OCI-LY3 (cell line): ENCODE measurements at regions not wholly inside any gene's neighbourhood (a gene's known extent, or its start where the extent isn't known, plus 50 kb on each side); places are given as distances from the start of the nearest gene placed in this dataset.

ENCODE experiments used
- H2AFZ ChIP-seq: fragments of 200-600, 300-600 bp; shearing (Covaris generic); 2 replicates; pipeline ENCODE4 v1.6.0; 2014; ENCODE audit warnings: antibody characterized with exemption, low read depth, low read length
- H3K27ac ChIP-seq: fragments of 200-600, 300-600 bp; sonication (generic); 2 replicates; pipeline ENCODE4 v1.5.1; 2014; ENCODE audit warnings: mild to moderate bottlenecking, low read length, moderate library complexity, mixed read lengths
- H3K27me3 ChIP-seq: fragments of 200-600, 300-600 bp; sonication (generic); 2 replicates; pipeline ENCODE4 v1.6.1; 2014; ENCODE audit warnings: low read depth, low read length, mixed read lengths
- H3K36me3 ChIP-seq: fragments of 200-600, 300-600 bp; sonication (generic); replicated peaks from 2 replicates; pipeline ENCODE3; 2014; ENCODE audit warnings: low read depth, low read length, mixed read lengths
- H3K4me1 ChIP-seq: fragments of 300-600, 200-600 bp; sonication (generic); 2 replicates; pipeline ENCODE4 v1.6.1; 2014; ENCODE audit warnings: low read length, mixed read lengths
- H3K4me2 ChIP-seq: fragments of 200-600, 300-600 bp; sonication (generic); 2 replicates; pipeline ENCODE4 v1.6.1; 2014; ENCODE audit warnings: low read length, mixed read lengths
- H3K4me3 ChIP-seq: fragments of 300-600, 200-600 bp; sonication (generic); 2 replicates; pipeline ENCODE4 v1.5.1; 2014; ENCODE audit warnings: antibody characterized with exemption, mild to moderate bottlenecking, low read length, moderate library complexity
- H3K79me2 ChIP-seq: fragments of 300-600, 200-600 bp; shearing (Covaris generic); 2 replicates; pipeline ENCODE4 v1.6.1; 2014; ENCODE audit warnings: mild to moderate bottlenecking, low read length, mixed read lengths
- H3K9ac ChIP-seq: fragments of 300-600, 200-600 bp; shearing (Covaris generic); 2 replicates; pipeline ENCODE4 v1.6.0; 2014; ENCODE audit warnings: mild to moderate bottlenecking, low read length, moderate library complexity
- H3K9me3 ChIP-seq: fragments of 200-600, 300-600 bp; shearing (Covaris generic); 2 replicates; pipeline ENCODE4 v1.6.1; 2014; ENCODE audit warnings: low read length, mixed read lengths; ENCODE audit not compliant: insufficient read depth
- H4K20me1 ChIP-seq: fragments of 200-600, 300-600 bp; sonication (generic); 2 replicates; pipeline ENCODE4 v1.6.1; 2016; ENCODE audit warnings: low read length, mixed read lengths; ENCODE audit not compliant: insufficient read depth
- CTCF ChIP-seq: fragments of 200-600, 300-600 bp; sonication (generic); IDR thresholded peaks from 2 replicates; pipeline ENCODE4 v1.5.1; 2014; ENCODE audit warnings: antibody characterized with exemption, low read length, low read depth
- EZH2phosphoT487 ChIP-seq: fragments of 200-600 bp; shearing (Covaris generic); IDR thresholded peaks from 2 replicates; pipeline ENCODE4 v1.6.1; 2018; ENCODE audit warnings: antibody characterized with exemption, mixed run types, low read depth

DNA sequence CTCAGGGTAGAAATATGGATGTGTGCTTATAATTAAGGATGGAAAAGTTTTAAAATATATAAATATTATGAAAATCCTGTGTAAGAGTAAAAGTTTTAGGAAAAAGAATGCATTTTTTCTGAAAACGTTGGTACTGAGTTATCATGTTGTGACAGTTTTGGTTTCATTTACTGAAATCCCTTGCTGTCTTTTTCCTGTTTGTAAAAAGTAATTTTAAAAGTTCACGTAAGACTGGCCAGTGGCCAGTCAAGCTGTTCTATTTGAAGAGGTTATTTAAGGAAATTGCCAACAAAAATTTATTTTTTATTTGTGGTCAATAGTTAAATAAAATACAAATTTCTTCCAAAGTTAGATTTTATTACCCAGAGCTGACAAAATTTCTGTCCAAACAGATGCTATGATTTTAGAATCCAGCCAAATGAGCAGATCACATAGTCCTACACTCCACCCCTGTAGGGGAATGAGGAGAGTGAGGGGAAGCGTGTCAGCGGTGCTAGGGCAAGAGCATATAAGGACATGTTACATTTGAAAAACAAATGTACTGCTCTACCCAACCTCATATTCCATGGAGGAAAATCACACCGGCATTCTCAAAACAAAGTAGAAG, 297.8 kb upstream of the TFPI start:
- H3K27ac ChIP-seq: no peak overlapping the region

DNA sequence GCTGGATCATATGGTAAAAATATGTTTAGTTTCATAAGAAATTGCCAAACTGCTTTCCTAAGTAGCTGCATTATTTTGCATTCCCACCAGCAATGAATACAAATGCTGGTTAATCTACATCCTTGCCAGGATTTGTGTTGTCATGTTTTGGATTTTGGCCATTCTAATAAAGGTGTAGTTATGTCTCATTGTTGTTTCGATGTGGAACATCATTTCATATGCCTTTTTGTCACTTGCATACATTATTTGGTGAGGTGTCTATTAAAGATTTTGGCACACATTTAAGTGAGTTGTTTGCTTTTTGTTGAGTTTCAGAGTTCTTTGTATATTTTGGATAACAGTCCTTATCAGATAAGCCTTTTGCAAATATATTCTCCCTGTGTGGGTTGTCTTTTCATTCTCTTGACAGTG, 299.2 kb upstream of the TFPI start:
- TF ChIP-seq CTCF (no peak), EZH2phosphoT487 (no peak)
- H3K27me3 ChIP-seq: no peaks in the 10 kb centered on the region
- no peak overlapping the region for H3K9ac ChIP-seq
- no peaks in the 10 kb centered on the region for H3K36me3 ChIP-seq
- no peaks in the 10 kb centered on the region for H3K9me3 ChIP-seq
- no peaks in the 10 kb centered on the region for H3K79me2 ChIP-seq
- no peak overlapping the region for H3K4me2 ChIP-seq
- H2AFZ ChIP-seq: no peak overlapping the region
- H4K20me1 ChIP-seq: no peaks in the 10 kb centered on the region
- no peak overlapping the region for H3K4me3 ChIP-seq
- no peak overlapping the region for H3K27ac ChIP-seq
- H3K4me1 ChIP-seq: no peaks in the 10 kb centered on the region

More for the DNA sequence above, 297.8 kb upstream of the TFPI start:
- no peaks in the 10 kb centered on the region for H3K27me3 ChIP-seq
- H3K9me3 ChIP-seq: no peaks in the 10 kb centered on the region
- H3K9ac ChIP-seq: no peak overlapping the region
- no peaks in the 10 kb centered on the region for H3K79me2 ChIP-seq
- no peaks in the 10 kb centered on the region for H3K4me1 ChIP-seq
- H3K4me2 ChIP-seq: no peak overlapping the region
- TF ChIP-seq CTCF: no peak
- TF ChIP-seq EZH2phosphoT487: no peak
- H2AFZ ChIP-seq: no peak overlapping the region
- no peaks in the 10 kb centered on the region for H4K20me1 ChIP-seq
- H3K36me3 ChIP-seq: no peaks in the 10 kb centered on the region
- H3K4me3 ChIP-seq: no peak overlapping the region

GRCh38 chr2:187854801-187855200, 300.6 kb upstream of the TFPI start:
- TF ChIP-seq CTCF (no peak), EZH2phosphoT487 (no peak)
- H3K27ac ChIP-seq: no peak overlapping the region

GRCh38 chr2:187855689-187856088, 301.5 kb upstream of the TFPI start:
- H3K79me2 ChIP-seq: no peaks in the 10 kb centered on the region
- no peaks in the 10 kb centered on the region for H3K9me3 ChIP-seq
- H3K4me3 ChIP-seq: no peak overlapping the region
- H3K4me2 ChIP-seq: no peak overlapping the region
- H4K20me1 ChIP-seq: no peaks in the 10 kb centered on the region
- no peak overlapping the region for H3K27ac ChIP-seq
- no peak overlapping the region for H3K9ac ChIP-seq
- H3K4me1 ChIP-seq: no peaks in the 10 kb centered on the region
- no peaks in the 10 kb centered on the region for H3K27me3 ChIP-seq
- H2AFZ ChIP-seq: no peak overlapping the region
- no peak for TF ChIP-seq EZH2phosphoT487
- no peak for TF ChIP-seq CTCF
- H3K36me3 ChIP-seq: no peaks in the 10 kb centered on the region

More at GRCh38 chr2:187854801-187855200, 300.6 kb upstream of the TFPI start:
- H3K79me2 ChIP-seq: no peaks in the 10 kb centered on the region
- H3K9ac ChIP-seq: no peak overlapping the region
- H2AFZ ChIP-seq: no peak overlapping the region
- H4K20me1 ChIP-seq: no peaks in the 10 kb centered on the region
- no peaks in the 10 kb centered on the region for H3K27me3 ChIP-seq
- H3K9me3 ChIP-seq: no peaks in the 10 kb centered on the region
- no peaks in the 10 kb centered on the region for H3K4me1 ChIP-seq
- no peak overlapping the region for H3K4me2 ChIP-seq
- H3K36me3 ChIP-seq: no peaks in the 10 kb centered on the region
- H3K4me3 ChIP-seq: no peak overlapping the region
